Activated naive CD4-positive, alpha-beta T cell treated with anti-CD3 and anti-CD28 coated beads, Interleukin-2, amount 50 U/mL, for 24 hours (primary cell): ENCODE measurements at regions not wholly inside any gene's neighbourhood (a gene's known extent, or its start where the extent isn't known, plus 50 kb on each side); places are given as distances from the start of the nearest gene placed in this dataset.
"Not testable (repeated sequence)": the region's sequence is repeated elsewhere in the genome, so short reads cannot be mapped to it uniquely, and the experiment has no call there.

ENCODE experiments used
- H3K27ac Mint-ChIP-seq: one replicate; pipeline ENCODE4 v1.8.0; 2021; ENCODE audit warnings: mild to moderate bottlenecking, mixed read lengths
- H3K27me3 Mint-ChIP-seq: one replicate; pipeline ENCODE4 v1.8.0; 2021; ENCODE audit warnings: mixed read lengths
- H3K36me3 Mint-ChIP-seq: one replicate; pipeline ENCODE4 v1.8.0; 2021; ENCODE audit warnings: mixed read lengths
- H3K4me1 Mint-ChIP-seq: one replicate; pipeline ENCODE4 v1.8.0; 2021; ENCODE audit warnings: mixed read lengths
- H3K4me3 Mint-ChIP-seq: one replicate; pipeline ENCODE4 v1.8.0; 2021; ENCODE audit warnings: mild to moderate bottlenecking, mixed read lengths
- H3K9me3 Mint-ChIP-seq: one replicate; pipeline ENCODE4 v1.8.0; 2021; ENCODE audit warnings: mixed read lengths

DNA sequence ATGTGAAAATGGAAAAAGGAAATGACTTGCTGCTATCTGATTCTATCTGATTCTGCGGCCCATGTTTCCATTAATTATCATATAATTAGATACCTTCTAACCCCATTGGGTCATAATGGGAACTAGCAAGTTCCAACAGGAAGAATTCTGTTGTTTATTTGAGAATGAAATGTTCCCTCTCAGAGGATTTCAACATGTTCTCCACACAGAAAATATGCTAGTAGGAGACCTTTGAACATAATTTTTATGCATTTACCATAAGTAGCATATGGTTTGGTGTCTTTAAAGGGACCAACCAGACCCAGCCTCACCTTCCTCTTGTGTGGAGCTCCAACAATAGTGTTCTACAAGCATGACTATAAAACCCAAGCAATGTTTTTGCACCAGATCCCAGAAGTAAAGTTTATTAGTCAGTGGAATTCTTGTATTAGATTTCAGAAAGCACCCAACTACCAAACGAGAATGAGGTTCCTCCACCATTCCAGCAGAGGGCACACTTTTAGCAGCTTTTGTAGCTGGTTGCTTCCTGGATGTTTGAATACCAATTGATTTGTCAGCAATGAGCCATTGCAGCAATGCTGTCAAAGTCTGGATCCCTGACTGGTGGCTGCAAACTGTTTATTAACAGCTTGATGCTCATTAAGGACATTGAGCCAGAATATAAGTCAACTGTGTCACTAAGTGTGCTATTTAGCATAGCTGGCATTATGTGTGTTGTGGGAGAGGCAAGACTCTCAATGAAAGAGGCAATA is 143.6 kb upstream of the GJE1 start:
- Mint-ChIP-seq H3K9me3 (no peaks in the 10 kb centered on the region), H3K4me3 (no peak overlapping the region), H3K4me1 (no peaks in the 10 kb centered on the region), H3K36me3 (no peaks in the 10 kb centered on the region), H3K27me3 (peaks cover 8% of the 10 kb centered on the region), H3K27ac (no peak overlapping the region)

- Mint-ChIP-seq H3K36me3 (no peaks in the 10 kb centered on the region), H3K9me3 (no peaks in the 10 kb centered on the region), H3K27me3 (peaks cover 6% of the 10 kb centered on the region)
These were observed 144.4 kb upstream of the GJE1 start for GRCh38 chr6:141988327-141988726.

GRCh38 chr6:141986457-141986856 is 146.3 kb upstream of the GJE1 start:
- Mint-ChIP-seq H3K9me3 (no peaks in the 10 kb centered on the region), H3K36me3 (no peaks in the 10 kb centered on the region), H3K27ac (no peak overlapping the region), H3K27me3 (peaks cover 2% of the 10 kb centered on the region), H3K4me1 (no peaks in the 10 kb centered on the region), H3K4me3 (no peak overlapping the region)

More at GRCh38 chr6:141988327-141988726, 144.4 kb upstream of the GJE1 start:
- Mint-ChIP-seq H3K27ac (no peak overlapping the region), H3K4me3 (no peak overlapping the region), H3K4me1 (no peaks in the 10 kb centered on the region)

- Mint-ChIP-seq H3K4me1 (no peaks in the 10 kb centered on the region), H3K27me3 (peaks cover 2% of the 10 kb centered on the region), H3K4me3 (no peak overlapping the region), H3K9me3 (no peaks in the 10 kb centered on the region), H3K36me3 (no peaks in the 10 kb centered on the region), H3K27ac (no peak overlapping the region)
These were observed 151.5 kb upstream of the GJE1 start for GRCh38 chr6:141981190-141981589.

GRCh38 chr6:141977782-141978181 is 154.9 kb upstream of the GJE1 start:
- no peaks in the 10 kb centered on the region for H3K4me1 Mint-ChIP-seq
- H3K4me3 Mint-ChIP-seq: no peak overlapping the region
- peaks cover 2% of the 10 kb centered on the region for H3K27me3 Mint-ChIP-seq
- no peaks in the 10 kb centered on the region for H3K9me3 Mint-ChIP-seq
- H3K27ac Mint-ChIP-seq: no peak overlapping the region
- H3K36me3 Mint-ChIP-seq: no peaks in the 10 kb centered on the region

DNA sequence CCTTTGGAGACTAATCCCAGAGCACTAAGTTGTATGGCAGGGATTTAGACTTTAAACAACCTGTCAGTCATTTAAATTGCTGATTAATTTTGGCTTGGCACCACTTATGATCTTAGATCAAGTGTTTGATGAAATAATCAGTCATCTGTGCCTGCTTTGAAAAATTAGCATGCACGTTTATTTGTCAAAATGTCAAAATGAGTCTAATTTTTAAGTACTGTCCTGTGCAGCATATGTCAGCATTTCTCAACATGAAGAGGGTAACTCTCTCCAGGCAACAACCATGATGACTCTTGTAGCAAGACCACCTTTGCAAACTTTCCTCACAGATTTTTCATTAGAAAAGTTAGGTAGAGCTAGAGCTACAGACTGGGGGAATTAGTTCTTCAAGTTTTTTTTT is 155.7 kb upstream of the GJE1 start:
- Mint-ChIP-seq H3K4me1 (no peaks in the 10 kb centered on the region), H3K9me3 (no peaks in the 10 kb centered on the region), H3K4me3 (no peak overlapping the region), H3K27ac (no peak overlapping the region), H3K27me3 (no peaks in the 10 kb centered on the region), H3K36me3 (no peaks in the 10 kb centered on the region)

GRCh38 chr6:141969768-141970415 is 162.8 kb upstream of the GJE1 start:
- not testable (repeated sequence) for H3K4me3 Mint-ChIP-seq, H3K27ac Mint-ChIP-seq, H3K4me1 Mint-ChIP-seq, H3K36me3 Mint-ChIP-seq, H3K9me3 Mint-ChIP-seq, H3K27me3 Mint-ChIP-seq

DNA sequence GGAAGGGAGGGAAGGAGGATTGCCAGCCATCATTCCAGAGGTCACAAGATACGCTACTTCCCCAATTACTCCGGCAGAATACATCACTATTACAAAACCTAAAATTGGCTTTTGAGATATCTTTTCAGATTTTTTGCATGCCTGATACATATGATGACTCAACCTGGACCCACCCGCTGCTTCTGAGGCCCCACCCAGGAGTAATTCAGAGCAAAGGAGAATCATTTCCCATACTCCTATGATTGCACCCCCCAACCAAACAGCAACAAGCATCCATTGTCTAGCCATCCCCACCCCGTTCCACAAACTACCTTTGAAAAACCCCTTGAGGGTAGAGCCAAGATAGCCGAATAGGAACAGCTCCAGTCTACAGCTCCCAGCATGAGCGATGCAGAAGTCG is 163.5 kb upstream of the GJE1 start:
- Mint-ChIP-seq H3K27me3 (peaks cover 9% of the 10 kb centered on the region), H3K27ac (no peak overlapping the region), H3K36me3 (no peaks in the 10 kb centered on the region), H3K4me1 (no peaks in the 10 kb centered on the region), H3K9me3 (peaks cover 5% of the 10 kb centered on the region), H3K4me3 (no peak overlapping the region)

GRCh38 chr6:141968632-141969031 is 164.1 kb upstream of the GJE1 start:
- Mint-ChIP-seq H3K4me3 (no peak overlapping the region), H3K36me3 (no peaks in the 10 kb centered on the region), H3K9me3 (peaks cover 5% of the 10 kb centered on the region), H3K27me3 (peaks cover 9% of the 10 kb centered on the region), H3K4me1 (no peaks in the 10 kb centered on the region), H3K27ac (no peak overlapping the region)

DNA sequence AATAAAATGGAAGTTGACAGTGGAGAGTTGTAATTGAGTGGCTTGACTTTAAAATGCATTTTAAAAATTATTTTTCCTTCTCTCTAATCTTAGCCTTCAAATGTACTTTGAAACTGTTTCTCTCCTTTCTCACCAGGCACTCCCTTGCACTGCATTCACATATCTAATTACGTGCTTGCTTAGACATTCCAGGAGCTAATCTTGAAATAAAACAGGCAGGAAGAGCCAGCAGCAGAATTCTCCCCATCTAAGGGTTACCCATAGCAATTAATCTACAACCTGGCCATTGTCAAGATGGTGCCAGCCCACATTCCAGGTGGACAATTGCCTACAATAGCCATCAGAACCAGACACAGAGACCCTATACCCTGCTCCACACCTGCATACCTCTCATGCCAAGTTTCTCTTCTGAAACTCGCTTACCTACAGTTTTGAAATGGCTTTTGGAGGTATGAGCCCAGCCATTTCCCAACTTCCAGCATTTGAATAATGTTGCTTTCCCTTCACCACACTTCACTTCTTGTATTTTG is 167.6 kb upstream of the GJE1 start:
- H3K36me3 Mint-ChIP-seq: no peaks in the 10 kb centered on the region
- no peak overlapping the region for H3K27ac Mint-ChIP-seq
- H3K9me3 Mint-ChIP-seq: no peaks in the 10 kb centered on the region
- H3K4me1 Mint-ChIP-seq: no peaks in the 10 kb centered on the region
- peaks cover 5% of the 10 kb centered on the region for H3K27me3 Mint-ChIP-seq
- no peak overlapping the region for H3K4me3 Mint-ChIP-seq

DNA sequence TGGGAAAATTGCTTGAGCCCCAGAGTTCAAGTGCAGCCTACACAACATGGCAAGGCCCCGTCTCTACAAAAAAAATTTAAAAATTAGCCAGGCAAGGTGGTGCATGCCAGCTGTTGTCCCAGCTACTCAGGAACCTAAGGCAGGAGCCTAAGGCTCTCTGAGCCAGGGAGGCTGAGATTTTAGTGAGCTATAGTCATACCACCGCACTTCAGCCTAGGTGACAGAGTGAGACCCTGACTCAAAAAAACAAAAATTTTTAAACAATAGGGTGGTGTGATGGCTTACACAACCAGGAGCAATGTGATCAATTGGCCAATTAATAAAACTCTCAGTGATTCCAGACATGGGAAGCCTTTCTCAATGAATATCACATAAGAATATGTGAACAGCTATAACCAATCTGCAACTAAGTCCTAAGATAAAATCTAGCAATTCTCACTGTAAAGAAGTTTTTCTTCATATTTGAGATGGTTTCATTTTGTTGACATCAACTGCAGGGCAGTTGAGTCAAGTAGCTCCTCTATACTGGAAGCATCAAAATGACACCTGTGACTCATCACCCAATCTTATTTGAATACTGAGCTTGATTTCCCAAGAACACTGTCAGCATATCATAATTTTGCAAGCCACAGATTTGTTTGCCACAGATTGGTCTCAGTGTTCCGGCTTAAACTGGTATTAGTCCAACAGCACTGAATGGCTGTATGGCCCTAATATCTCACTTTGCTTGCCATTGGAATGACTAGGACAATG is 169.0 kb upstream of the GJE1 start:
- Mint-ChIP-seq H3K27me3 (peaks cover under 1% of the 10 kb centered on the region), H3K4me3 (no peak overlapping the region), H3K36me3 (no peaks in the 10 kb centered on the region), H3K27ac (no peak overlapping the region), H3K9me3 (no peaks in the 10 kb centered on the region), H3K4me1 (no peaks in the 10 kb centered on the region)

- no peaks in the 10 kb centered on the region for H3K9me3 Mint-ChIP-seq
- no peak overlapping the region for H3K4me3 Mint-ChIP-seq
- no peaks in the 10 kb centered on the region for H3K27me3 Mint-ChIP-seq
- H3K4me1 Mint-ChIP-seq: no peaks in the 10 kb centered on the region
- H3K36me3 Mint-ChIP-seq: no peaks in the 10 kb centered on the region
- H3K27ac Mint-ChIP-seq: no peak overlapping the region
These were observed 175.5 kb upstream of the GJE1 start for GRCh38 chr6:141957271-141957670.

DNA sequence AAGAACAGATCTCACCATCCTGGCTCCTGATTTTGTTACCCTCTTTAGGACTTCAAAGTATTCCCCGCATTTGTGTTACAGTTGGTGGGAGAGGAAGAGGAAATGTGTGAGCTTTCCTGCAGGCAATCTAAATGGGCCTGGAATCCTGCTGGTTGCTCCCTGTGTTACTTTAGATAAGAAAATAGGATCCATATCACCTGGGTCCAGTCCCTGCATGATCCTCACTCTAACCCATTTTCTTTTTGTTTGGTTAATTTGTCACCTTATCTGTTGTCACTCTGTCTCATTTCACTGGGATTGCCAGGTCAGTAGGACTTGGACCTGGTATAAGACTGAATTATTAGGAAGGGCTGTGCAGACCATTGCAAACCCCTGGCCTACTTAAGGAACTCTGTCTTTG is 175.9 kb upstream of the GJE1 start:
- Mint-ChIP-seq H3K4me1 (no peaks in the 10 kb centered on the region), H3K4me3 (no peak overlapping the region)

GRCh38 chr6:141956046-141956761 is 176.5 kb upstream of the GJE1 start:
- Mint-ChIP-seq H3K27ac (no peak overlapping the region), H3K4me1 (no peaks in the 10 kb centered on the region), H3K36me3 (no peaks in the 10 kb centered on the region), H3K4me3 (no peak overlapping the region), H3K9me3 (no peaks in the 10 kb centered on the region), H3K27me3 (no peaks in the 10 kb centered on the region)

More for the DNA sequence above, 175.9 kb upstream of the GJE1 start:
- Mint-ChIP-seq H3K27ac (no peak overlapping the region), H3K9me3 (no peaks in the 10 kb centered on the region), H3K27me3 (no peaks in the 10 kb centered on the region), H3K36me3 (no peaks in the 10 kb centered on the region)

GRCh38 chr6:141953072-141953471 is 179.7 kb upstream of the GJE1 start:
- Mint-ChIP-seq H3K9me3 (no peaks in the 10 kb centered on the region), H3K27me3 (no peaks in the 10 kb centered on the region), H3K36me3 (no peaks in the 10 kb centered on the region), H3K27ac (no peak overlapping the region), H3K4me1 (no peaks in the 10 kb centered on the region), H3K4me3 (no peak overlapping the region)
